Embryonic facial prominence (tissue), 1 donor: ENCODE measurements at regions not wholly inside any gene's neighbourhood (a gene's known extent, or its start where the extent isn't known, plus 50 kb on each side); places are given as distances from the start of the nearest gene placed in this dataset.
"Not testable (repeated sequence)": the region's sequence is repeated elsewhere in the genome, so short reads cannot be mapped to it uniquely, and the experiment has no call there.

Experiments used
- DNase-seq: peaks from one replicate; pipeline ENCODE4 v3.0.0-alpha.2; 2016; ENCODE audit errors: extremely low spot score

DNA sequence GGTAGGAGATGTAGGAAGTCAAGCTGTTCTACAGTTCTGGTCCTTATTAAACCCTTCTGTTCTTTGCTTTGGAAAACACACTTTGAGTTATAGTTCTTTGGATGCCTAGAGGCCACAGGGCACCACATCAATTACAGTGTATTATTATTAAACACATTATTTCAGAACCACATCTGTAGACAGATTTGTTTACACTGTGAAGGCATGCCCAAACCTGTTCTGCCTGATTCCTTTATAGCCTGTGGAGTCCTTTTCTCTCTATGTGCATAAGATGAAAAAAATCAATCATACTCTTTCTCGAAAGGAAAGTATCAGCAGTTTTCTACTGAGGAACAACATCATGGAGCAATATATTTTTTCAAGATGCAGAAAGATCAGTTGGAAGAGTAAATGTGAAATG lies 371.3 kb upstream of the INTU start:
- DNase-seq = no peak

DNA sequence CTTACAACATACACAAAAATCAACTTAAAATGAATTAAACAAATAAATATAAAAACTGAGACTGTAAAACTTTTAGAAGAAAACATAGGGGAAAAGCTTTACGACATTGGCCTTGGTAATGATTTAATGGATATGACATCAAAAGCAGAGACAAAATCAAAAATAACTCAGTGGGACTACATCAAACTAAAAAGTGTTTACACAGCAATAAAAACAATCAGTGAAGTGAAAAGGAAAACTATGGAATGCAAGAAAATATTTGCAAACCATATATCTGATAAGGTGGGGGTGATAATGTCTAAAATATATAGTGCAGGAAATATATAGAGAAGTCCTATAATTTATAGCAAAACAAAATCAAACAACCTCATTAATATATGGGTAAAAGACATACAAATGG lies 364.4 kb upstream of the INTU start:
- DNase-seq = no peak

DNA sequence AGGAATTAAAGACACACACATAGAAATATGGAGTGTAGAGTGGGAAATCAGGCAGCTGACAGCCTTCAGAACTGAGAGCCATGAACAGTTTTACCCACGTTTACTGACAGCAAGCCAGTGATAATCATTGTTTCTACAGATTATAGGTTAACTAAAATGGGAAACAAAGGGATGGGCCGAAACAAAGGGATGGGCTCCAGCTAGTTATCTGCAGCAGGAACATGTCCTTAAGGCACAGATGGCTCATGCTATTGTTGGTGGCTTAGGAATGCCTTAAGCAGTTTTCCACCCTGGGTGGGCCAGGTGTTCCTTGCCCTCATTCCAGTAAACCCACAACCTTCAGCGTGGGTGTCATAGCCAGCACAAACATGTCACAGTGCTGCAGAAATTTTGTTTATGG lies 355.7 kb upstream of the INTU start:
- DNase-seq = not testable (repeated sequence)

DNA sequence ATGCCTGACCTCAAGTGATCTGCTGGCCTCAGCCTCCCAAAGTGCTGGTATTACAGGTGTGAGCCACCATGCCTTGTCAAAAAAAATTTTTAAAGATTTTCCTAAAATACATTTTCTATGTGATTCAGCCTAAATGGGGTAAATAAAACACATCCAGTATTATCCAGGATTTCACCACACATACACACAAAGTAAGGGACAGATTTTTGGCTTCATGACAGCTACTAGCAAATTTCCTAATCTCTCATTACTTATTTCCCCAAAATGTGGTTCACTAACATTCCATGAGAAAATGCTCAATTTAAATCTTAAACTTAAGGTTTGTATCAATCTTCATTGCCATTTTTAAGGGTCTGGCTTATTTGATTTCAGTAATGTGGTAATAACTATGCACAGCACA lies 348.5 kb upstream of the INTU start:
- DNase-seq = no peak

DNA sequence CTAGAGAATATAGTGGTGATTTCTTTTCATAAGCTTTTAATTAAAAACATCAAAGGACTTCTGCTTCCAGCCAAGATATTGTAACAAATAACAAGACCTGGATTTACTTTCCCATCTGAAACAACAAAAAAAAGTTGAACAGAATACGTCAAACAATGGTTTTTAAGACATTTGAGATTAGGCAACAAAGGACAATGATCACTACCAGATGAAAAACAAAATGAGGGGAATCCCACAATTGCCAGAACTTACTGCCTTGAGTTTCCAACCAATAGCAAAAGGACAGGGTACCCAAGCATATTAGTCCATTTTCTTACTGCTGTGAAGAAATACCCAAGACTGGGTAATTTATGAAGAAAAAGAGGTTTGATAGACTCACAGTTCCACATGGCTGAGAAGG lies 341.4 kb upstream of the INTU start:
- DNase-seq = no peak

DNA sequence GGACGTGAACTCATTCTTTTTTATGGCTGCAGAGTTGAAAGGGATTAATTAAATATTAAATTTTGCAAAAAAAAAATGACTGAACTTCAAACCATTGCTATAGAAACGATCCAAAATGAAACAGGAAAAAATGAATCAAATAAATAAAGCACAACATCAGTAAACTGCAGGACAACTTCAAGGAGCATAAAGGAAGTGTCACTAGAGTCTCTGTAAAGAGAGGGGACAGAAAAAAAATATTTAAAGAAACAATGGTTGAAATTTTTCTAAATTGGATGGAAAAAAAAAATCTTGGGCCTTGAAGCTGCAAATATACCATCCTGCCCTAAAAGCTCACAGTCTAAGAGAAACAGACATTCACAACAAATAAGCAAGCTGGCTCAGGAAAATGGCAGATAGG lies 339.3 kb upstream of the INTU start:
- DNase-seq = no peak

DNA sequence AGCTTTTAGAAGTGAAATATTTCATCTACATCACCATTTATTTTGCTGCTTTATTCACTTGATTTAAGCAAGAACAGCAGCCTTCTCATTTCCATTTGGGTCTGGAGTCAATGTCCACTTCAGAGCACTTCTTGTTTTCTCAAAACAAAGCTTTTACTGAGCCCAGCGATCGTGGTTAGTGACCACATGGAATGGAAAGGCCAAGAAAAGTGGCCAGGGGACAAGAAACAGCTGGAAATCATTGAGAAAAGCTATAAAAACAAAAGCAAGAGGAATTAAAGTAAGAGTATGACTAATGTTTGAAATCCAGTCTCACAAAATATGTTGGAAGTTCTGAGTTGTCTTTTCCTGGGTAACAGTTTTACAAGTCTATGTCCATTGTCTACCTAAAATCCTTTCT lies 328.4 kb upstream of the INTU start:
- no peak for DNase-seq

DNA sequence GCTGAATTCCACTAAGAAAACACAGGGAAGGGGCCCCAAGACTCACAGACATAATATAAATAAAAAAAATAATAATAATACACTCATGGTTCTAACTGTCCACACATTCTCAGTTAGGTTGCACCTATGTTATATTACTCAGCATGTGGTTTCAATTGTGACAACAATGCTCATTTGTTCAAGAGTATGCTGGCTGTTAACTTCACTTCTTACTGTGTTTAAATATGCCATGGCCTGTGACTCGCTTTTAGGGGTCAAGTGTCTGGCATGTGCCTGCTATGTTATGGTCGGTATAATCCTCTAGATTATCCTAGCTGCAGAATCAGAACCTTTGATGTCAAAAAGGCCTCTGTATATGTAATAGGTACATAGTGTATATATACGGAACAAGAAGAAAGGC lies 324.8 kb upstream of the INTU start:
- DNase-seq = no peak

DNA sequence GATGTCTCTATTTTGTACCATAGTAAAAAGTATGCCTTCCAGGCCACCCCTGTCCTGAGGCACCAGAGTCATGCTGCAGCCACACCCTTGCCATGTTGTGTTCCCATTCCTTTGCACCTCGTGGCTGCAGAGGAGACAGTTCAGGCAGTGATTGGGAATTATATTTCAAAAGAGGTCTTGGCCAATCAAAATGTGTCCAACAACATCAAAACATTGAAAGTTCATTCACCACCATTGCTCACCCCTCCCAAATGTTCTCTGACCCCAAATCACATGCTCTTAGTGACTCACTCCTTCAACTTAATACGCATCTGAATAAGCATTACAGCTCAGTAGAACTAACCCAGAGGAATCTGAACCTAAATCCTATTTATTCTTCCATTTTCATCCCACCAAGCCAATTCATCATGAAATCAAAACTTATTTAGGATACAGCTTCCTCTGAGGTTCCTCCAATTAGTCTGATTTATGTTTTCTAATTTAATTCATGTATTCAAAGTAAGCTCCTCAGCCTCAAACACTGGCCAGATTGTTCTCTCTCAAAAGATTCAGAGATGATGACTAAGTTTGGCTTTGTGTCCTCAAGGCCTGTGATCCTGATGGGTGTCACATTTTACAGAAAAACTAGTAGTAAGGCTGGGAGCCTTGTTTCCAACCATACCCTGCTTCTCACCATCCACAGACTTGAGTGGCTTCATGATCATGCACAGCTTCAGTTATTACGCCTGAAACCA lies 323.2 kb upstream of the INTU start:
- no peak for DNase-seq

DNA sequence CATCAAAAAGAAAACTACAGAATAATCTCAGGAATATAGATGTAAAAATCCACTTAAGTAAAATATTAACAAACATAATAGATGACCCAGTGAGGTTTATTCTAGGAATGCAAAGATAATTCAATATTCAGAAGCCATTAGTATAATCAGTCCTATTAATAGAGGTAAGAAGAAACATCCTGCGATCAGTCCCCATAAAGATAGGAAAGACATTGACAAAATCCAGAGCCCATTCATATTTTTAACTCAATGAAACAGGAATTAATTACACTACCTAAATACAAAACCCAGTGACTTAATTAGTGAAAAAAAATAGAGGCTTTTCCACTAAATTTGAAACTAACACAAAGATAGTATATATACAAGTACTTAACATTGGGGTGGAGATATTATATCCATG lies 321.4 kb upstream of the INTU start:
- DNase-seq = no peak

DNA sequence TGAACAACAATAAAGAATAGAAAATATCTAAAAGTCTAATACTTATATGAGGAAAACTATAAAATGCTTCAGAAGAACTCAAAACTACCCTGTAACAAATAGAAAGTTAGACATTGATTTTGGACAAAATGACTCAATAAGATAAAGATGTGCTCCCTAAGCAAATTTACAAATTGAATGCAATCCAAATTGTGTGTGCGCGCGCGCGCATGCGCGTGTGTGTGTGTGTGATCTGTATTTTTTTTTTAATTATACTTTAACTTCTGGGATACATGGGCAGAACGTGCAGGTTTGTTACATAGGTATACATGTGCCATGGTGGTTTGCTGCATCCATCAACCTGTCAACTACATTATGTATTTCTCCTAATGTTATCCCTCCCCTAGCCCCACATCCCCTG lies 320.8 kb upstream of the INTU start:
- no peak for DNase-seq

DNA sequence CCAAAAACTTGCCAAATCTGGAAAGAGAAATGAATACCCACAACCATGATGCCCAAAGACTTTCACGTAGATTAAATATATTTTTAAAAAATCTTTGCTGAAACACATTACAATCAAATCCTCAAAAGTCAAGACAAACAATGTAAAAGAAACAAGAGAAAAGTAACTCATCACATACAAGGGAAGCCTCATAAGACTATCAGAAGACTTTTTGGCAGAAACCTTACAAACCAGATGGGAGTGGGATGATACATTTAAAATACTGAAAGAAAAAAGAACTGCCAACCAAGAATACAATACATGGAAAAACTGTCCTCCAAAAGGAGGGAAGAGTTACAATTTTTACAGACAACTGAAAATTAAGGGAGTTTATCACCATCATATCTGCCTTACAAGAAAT lies 319.0 kb upstream of the INTU start:
- no peak for DNase-seq

DNA sequence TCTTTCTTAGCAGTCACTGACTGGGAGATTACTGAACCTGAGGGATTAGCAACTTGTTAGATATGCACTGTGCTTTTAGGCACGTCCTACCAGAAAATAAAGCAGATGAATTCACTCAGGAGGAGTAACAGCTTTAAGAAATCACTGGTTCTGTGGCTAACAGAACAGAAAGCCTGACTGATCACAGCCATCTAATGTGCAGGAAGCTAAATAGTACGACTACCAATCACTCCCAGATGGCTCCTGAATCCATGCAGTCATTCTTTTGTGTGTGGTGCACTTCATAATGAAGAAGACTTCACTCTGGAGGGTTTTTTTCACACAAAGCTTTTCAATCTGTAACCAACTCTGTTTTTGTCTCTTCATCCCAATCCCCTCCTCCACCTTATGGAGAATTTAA lies 305.3 kb upstream of the INTU start:
- DNase-seq = no peak

DNA sequence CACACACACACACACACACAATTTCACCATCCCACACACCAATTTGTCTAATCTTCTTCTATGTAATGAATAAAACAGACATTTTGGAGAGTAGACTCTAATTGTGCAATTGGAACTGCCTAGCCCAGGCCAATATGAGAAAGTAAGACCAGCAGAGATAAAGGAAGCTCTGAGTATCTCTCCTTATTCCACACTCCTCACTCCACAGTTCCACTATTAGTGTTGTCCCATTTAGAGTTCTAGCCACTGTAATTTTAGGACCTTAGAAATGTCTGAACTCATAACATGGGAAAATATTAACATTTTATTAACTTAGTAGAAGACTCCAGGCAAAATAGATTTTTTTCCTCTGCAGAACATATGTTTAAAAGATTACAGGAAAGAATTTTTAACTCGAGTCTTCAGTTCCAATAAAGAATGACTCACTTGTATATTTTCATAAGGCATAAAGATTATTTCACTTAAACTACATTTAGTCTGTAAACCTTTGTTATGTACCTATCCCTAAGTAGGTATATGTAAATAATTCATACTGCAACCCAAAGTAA lies 297.6 kb upstream of the INTU start:
- no peak for DNase-seq

DNA sequence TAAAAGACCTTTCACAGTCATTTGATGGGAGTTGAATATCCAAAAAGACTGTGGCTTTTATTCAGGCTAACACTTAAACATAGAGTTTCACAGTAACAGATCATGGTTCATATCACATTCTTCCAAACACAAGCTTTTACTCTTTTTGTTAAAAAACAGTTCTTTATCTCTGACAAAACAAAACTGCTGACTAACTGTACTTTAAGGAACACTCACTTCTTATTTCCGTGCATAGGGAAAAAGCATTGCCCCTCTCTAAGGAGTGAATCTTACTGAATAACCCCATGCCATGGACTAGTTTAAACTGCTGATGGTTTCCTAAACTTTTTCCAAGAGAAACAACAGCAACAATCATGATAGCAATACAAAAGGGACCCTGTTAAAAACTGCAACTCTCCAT lies 297.0 kb upstream of the INTU start:
- DNase-seq = no peak

DNA sequence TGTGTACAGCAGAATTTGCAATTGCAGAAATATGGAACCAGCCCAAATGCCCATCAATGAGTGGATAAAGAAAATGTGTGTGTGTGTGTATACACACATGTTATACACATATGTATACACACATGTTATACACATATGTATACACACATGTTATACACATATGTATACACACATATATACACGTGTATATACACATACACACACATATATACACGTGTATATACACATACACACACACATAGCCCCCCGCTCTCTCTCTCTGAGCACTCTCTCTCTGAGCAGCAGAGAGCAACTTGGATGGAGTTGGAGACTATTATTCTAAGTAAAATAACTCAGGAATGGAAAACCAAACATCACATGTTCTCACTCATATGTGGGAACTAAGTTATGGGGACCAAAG lies 289.6 kb upstream of the INTU start:
- DNase-seq = not testable (repeated sequence)

DNA sequence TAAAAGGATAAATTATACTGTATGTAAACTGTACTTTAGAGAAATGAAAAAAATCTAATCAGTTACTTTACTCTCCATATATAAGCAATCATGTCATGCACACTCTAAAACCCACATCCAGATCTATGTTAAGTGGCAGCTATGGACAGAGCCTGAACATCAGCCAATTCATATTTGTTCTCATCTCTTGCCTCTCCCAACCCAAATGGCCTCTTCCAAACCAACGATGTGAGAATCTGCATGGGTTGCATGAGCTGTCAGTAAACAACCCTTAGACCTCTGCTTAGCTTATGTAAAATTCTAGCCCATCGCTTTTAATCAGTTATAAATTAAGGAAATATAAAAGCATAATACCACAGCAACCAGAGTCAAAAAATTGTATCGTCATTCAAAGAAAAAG lies 288.7 kb upstream of the INTU start:
- no peak for DNase-seq

DNA sequence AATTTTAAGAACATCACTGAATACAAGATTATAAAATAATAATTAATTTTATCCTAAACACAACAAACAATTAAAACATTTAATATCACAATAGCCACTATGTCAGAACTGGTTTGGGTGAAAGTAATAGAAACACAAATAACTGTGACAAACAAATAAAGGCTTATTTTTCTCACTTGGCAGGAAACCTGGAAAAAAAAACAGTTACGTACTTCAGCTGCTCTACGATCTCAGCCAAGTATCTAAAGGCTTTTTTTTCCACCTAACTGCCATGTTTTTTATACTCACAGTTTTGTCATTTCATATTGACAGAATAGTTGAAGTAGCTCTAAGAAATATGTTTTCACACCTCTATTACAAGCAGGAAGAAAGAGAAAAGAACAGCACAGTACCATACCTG lies 284.8 kb upstream of the INTU start:
- DNase-seq = no peak

DNA sequence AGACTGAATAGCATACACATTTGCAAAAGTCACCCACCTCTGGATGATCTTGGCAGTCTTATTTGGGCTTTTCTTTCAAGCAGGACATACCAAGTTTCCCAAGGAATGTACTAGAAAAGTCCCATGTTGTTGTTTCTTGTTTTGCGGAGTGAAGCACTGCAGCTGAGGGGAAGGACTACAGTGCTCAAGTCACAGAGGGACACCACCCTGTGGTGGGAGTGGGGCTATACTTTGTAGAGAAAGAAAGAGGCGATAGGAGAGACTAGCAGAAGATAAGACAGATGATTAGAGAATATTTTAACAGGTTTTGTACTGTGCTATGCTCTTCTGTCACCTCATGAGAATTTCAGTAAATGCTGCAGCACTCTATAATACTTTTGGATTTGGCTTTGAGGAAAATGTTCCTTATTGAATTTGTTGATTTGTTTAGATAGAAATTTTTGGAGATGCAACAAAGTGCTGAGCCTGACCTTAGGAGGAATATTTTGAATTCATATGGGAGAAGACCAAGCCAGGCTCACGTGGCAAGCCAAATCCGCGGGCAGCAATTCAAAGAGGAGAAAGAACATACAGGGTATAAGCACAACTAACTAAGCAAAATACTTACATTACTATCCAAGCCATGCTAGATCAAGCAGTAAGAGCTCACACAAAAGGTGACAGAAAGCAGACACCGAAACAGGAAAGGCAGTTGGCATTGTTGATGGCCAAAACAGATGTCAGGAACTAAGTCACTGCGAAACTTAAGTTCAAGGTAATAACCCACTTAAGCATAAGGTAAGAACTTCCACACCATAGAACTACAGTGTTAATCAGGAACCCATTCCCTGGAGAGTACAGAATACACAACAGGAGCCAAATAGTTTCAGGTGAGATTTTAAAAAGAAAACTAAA lies 280.3 kb upstream of the INTU start:
- no peak for DNase-seq

DNA sequence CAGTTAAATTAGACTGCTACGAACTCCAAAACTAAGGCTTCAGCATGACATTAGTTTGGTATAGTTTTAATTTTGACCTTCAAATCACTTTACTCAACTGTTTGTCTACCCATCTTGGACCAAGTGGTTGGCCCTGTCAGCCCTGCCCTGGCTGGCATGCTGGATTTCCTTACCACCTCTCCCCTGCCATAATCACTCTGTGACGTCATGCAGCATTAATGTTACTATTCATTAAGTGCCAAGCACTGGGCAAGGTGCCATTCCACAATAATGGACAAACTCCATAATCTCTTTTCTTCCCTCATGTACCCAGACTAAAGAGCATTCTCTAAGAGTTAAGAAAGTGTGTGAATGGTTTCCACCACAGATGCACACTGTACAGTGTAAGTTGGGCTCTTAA lies 277.0 kb upstream of the INTU start:
- DNase-seq = no peak

DNA sequence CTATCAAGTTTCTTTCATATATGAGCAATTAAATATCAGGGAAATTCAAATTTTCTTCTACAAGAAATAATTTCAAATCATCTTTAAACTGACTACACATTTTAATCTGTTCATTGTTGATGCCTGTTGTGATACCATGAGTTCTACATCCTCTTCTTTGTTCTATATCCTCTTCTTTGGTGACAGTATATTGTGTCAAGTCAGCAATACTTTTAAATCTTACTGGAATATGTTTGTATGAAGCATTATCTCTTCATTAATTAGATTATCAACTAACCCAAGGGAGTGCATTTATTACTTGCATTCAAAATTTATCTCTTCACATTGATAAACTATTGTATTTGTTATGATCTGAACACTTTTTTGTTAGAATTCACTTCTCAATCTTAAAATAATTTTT lies 275.0 kb upstream of the INTU start:
- DNase-seq = no peak

DNA sequence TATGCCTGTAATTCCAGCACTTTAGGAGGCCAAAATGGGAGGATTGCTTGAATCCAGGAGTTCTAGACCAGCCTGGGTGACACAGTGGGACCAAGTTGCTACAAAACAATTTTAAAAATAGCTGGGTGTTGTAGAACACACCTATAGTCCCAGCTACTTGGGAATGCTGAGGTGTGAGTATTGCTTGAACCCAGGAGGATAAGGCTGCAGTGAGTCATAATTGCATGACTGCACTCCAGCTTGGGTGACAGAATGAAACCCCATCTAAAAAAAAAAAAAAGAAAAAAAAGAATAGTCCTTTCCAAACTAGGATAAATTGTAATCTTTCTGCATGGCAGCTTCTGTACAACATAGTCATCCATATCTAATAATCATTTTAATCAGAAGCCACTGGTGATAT lies 270.1 kb upstream of the INTU start:
- DNase-seq = no peak

DNA sequence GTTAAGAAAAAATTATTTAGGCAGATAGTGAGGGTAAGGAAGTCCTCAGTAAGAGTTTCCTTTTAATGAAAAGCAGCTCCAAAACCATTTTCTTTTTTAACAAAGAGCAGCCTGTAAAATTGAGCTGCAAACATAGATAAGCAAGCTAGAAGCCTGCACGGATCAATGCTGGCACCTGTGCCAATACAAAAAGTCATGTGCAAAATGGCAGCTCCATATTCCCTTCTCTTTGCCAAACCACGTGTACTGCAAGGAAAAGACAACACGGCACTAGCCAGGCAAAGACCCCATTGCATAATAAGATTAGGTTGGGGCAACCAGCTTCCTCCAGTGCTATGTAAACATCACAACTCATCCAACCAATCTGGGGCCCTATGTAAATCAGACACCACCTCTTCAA lies 268.4 kb upstream of the INTU start:
- DNase-seq = no peak
